GM21786 (cell line): ENCODE measurements at regions not wholly inside any gene's neighbourhood (a gene's known extent, or its start where the extent isn't known, plus 50 kb on each side); places are given as distances from the start of the nearest gene placed in this dataset.
"Not testable (repeated sequence)": the region's sequence is repeated elsewhere in the genome, so short reads cannot be mapped to it uniquely, and the experiment has no call there.

Source experiments
- ATAC-seq: cut with Tn5 transposase; IDR thresholded peaks from one replicate; pipeline ENCODE4 v1.9.1; 2021; ENCODE audit not compliant: unreplicated experiment

DNA sequence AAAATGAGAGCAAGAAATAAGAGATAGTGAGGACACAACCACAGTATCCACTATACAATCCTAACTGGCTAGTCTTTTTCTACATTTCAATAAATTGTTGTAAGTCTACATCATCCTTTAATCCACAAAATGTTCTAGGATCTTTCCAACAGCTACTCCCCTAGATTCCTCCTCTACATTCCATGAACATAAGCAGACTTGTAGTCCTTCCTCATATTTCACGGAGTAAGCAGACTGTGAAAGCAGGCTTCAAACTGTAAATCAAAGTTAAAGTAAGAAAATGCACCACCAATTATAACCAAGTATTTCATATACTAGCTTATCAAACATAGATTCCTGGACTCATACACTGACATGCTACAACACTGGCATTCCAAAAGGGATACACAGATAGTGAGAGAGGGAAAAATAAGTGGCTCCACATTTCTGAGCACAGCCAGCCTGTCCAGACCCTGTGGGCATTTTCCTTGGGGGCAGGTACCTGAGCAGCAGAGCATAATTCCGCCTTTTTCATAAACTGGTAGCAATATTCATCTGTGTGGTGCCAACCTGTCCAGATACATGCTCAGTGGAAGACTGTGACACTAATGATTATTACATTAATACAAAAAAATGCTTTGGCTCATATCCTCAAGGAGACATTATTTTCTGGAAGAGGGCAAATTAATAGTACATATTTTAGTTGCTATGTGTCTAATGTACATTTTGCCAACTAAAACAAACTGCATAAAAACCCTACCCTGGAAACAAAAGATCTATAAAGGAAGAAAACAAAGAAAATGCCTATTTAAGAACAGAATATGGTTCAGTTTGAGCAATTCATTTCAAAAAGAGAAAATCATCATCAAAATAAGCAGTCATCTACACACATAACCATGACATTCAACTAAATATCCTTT, 113.3 kb upstream of the FSCB start:
- ATAC-seq, result no peak

- ATAC-seq, result no peak
Observed at GRCh38 chr14:44616204-44616603, 109.1 kb upstream of the FSCB start.

GRCh38 chr14:44613061-44613712, 106.1 kb upstream of the FSCB start:
- ATAC-seq, result no peak

GRCh38 chr14:44612002-44612401, 104.9 kb upstream of the FSCB start:
- ATAC-seq, result no peak

- ATAC-seq, result no peak
Observed at GRCh38 chr14:44609876-44610510, 102.9 kb upstream of the FSCB start.

- ATAC-seq, result no peak
Observed at GRCh38 chr14:44609201-44609600, 102.1 kb upstream of the FSCB start.

- ATAC-seq, result no peak
Observed at GRCh38 chr14:44607701-44608100, 100.6 kb upstream of the FSCB start.

DNA sequence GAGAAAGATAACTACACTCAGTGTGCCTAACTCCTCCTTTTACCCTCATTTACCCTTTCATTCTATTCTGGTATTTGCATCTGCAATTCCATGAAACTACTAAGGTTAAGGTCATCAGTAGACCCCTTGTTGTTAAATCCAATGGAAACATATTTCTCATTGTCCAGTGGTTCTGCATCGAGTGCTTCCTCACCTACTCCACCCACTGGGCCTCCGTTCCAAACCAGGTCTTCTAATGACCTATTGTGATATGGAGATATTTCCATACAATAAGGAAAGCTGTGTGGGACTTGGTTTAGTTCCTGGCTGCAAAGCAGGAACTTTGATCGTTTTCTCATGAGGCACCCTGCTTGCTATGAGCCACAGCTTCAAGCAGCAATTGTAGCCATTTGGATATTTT, 99.5 kb upstream of the FSCB start:
- ATAC-seq, result no peak

DNA sequence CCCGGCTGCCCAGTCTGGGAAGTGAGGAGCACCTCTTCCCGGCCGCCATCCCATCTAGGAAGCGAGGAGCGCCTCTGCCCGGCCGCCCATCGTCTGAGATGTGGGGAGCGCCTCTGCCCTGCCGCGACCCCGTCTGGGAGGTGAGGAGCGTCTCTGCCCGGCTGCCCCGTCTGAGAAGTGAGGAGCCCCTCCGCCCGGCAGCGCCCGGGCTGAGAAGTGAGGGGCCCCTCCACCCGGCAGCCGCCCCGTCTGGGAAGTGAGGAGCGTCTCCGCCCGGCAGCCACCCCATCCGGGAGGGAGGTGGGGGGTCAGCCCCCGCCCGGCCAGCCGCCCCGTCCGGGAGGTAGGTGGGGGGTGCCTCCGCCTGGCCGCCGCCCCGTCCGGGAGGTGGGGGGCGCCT, 94.2 kb upstream of the FSCB start:
- ATAC-seq, result not testable (repeated sequence)

GRCh38 chr14:44589180-44589579, 82.1 kb upstream of the FSCB start:
- no peak for ATAC-seq

- ATAC-seq, result no peak
Observed at GRCh38 chr14:44586910-44587309, 79.8 kb upstream of the FSCB start.

GRCh38 chr14:44576356-44576755, 69.3 kb upstream of the FSCB start:
- no peak for ATAC-seq

DNA sequence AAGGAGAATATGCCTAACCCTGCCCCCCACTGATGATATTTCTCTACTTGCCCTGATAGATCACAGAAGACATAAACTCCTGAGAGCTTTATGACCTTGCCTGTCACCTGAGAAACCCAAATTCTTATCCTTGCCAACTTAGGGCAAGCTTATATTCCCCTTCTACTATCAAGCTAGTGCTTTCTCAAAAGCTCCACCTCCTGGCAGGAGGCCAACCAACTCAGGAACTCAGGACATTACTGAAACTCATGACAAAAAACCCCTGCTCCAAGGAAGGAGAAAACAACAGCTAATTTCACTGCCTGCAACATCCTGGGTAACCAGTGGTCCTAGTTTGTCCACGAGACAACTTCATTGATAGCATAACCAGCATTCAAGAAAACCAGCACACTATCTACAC, 60.9 kb upstream of the FSCB start:
- ATAC-seq, result no peak

GRCh38 chr14:44565968-44566367, 58.9 kb upstream of the FSCB start:
- ATAC-seq, result no peak

DNA sequence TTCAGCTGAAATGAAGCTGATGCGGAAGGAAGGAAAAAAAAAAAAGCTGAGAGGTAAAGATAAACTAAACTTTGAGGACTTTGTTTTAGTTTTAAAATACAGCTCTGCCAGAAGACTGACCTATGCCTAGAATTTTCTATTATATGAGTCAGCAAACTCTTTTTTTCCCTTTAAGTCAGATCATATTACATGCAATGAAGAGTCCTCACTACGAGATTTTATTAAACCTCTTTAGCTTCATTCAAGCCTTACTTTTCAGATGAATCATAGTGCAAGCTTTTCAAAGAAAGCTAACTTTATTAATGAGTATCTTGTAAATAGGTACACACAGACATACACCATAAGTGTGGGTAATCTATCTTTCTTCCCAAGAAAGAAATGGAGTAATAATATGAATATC, 57.8 kb upstream of the FSCB start:
- ATAC-seq, result no peak
